ENCODE measurements at regions not wholly inside any gene's neighbourhood (a gene's known extent, or its start where the extent isn't known, plus 50 kb on each side); places are given as distances from the start of the nearest gene placed in this dataset.

- no peak for DNase-seq (ENCODE audit: low spot score)
- no peaks in the 10 kb centered on the region for H3K36me3 ChIP-seq (ENCODE audit: control insufficient read depth in 4 of 4, insufficient read depth in 3 of 4, low read depth in 1 of 4, low read length in 3 of 4)
- no peak overlapping the region for H3K9ac ChIP-seq (ENCODE audit: low read depth in 1 of 2, low read length in 2 of 2)
- whole genome bisulfite sequencing, result 78% methylated on average over 8 of the region's 8 CpGs
- H3K27ac ChIP-seq (ENCODE audit: low read depth in 1 of 2, low read length in 2 of 2), result no peak overlapping the region
- H3K27me3 ChIP-seq (ENCODE audit: control insufficient read depth in 4 of 4, insufficient read depth in 4 of 4, low read length in 3 of 4), result peaks cover 0 to 5% (median 0%) of the 10 kb centered on the region in 4 donors
- H3K4me3 ChIP-seq (ENCODE audit: low read depth in 1 of 3, low read length in 3 of 3), result no peak overlapping the region
- no peaks in the 10 kb centered on the region for H3K9me3 ChIP-seq (ENCODE audit: control insufficient read depth in 4 of 4, low read length in 3 of 4)
- no peaks in the 10 kb centered on the region for H3K4me1 ChIP-seq (ENCODE audit: control insufficient read depth in 4 of 4, insufficient read depth in 4 of 4, low read length in 3 of 4)
- no peak for TF ChIP-seq CTCF (IDR thresholded peaks at IDR 0.05; ENCODE audit: low read depth, low read length, missing input control)
- peak in 1 of 2 donors; percentile 39 for TF ChIP-seq RAD21 (IDR thresholded peaks at IDR 0.05)
- no peak for TF ChIP-seq GABPA (IDR thresholded peaks at IDR 0.05 in 1 of 2, conservative IDR thresholded peaks at IDR 0.05 in 1 of 2)
- TF ChIP-seq ATF3 (IDR thresholded peaks at IDR 0.05), result no peak
- TF ChIP-seq MAX (IDR thresholded peaks at IDR 0.05), result no peak
- TF ChIP-seq HNF4G (IDR thresholded peaks at IDR 0.05), result no peak
- TF ChIP-seq FOXA2 (IDR thresholded peaks at IDR 0.05), result no peak
Observed at GRCh38 chrX:43467608-43468234, 188.4 kb upstream of the MAOA start.

- DNase-seq (ENCODE audit: low spot score), result no peak
- H3K36me3 ChIP-seq (ENCODE audit: control insufficient read depth in 4 of 4, insufficient read depth in 3 of 4, low read depth in 1 of 4, low read length in 3 of 4), result no peaks in the 10 kb centered on the region
- H3K9ac ChIP-seq (ENCODE audit: low read depth in 1 of 2, low read length in 2 of 2), result no peak overlapping the region
- H3K9me3 ChIP-seq (ENCODE audit: control insufficient read depth in 4 of 4, low read length in 3 of 4), result no peaks in the 10 kb centered on the region
- peaks cover 0 to 5% (median 0%) of the 10 kb centered on the region in 4 donors for H3K27me3 ChIP-seq (ENCODE audit: control insufficient read depth in 4 of 4, insufficient read depth in 4 of 4, low read length in 3 of 4)
- H3K4me1 ChIP-seq (ENCODE audit: control insufficient read depth in 4 of 4, insufficient read depth in 4 of 4, low read length in 3 of 4), result no peaks in the 10 kb centered on the region
- no peak overlapping the region for H3K4me3 ChIP-seq (ENCODE audit: low read depth in 1 of 3, low read length in 3 of 3)
- TF ChIP-seq TAF1 (conservative IDR thresholded peaks at IDR 0.05) (no peak), FOXA1 (IDR thresholded peaks at IDR 0.05) (no peak), FOXA2 (IDR thresholded peaks at IDR 0.05) (no peak), GABPA (IDR thresholded peaks at IDR 0.05 in 1 of 2, conservative IDR thresholded peaks at IDR 0.05 in 1 of 2) (no peak), RXRA (IDR thresholded peaks at IDR 0.05) (no peak), HNF4G (IDR thresholded peaks at IDR 0.05) (no peak), ZBTB33 (IDR thresholded peaks at IDR 0.05) (no peak), YY1 (IDR thresholded peaks at IDR 0.05) (no peak), CTCF (IDR thresholded peaks at IDR 0.05; ENCODE audit: low read depth, low read length, missing input control) (no peak), REST (IDR thresholded peaks at IDR 0.05) (no peak), HNF4A (conservative IDR thresholded peaks at IDR 0.05) (no peak), RAD21 (IDR thresholded peaks at IDR 0.05) (no peak), NR2F2 (IDR thresholded peaks at IDR 0.05) (no peak), JUND (IDR thresholded peaks at IDR 0.05) (no peak), ATF3 (IDR thresholded peaks at IDR 0.05) (no peak), SP1 (IDR thresholded peaks at IDR 0.05) (no peak), EGR1 (IDR thresholded peaks at IDR 0.05; ENCODE audit: low read depth in 2 of 2) (no peak), MAX (IDR thresholded peaks at IDR 0.05) (no peak)
- WGBS, result 93% methylated on average over 2 of the region's 2 CpGs
- H3K27ac ChIP-seq (ENCODE audit: low read depth in 1 of 2, low read length in 2 of 2), result no peak overlapping the region
Observed at GRCh38 chrX:43469391-43470054, 186.6 kb upstream of the MAOA start.

Measured in liver (tissue), 8 donors.